Calu3 (cell line): ENCODE measurements at regions not wholly inside any gene's neighbourhood (a gene's known extent, or its start where the extent isn't known, plus 50 kb on each side); places are given as distances from the start of the nearest gene placed in this dataset.

Experiments
- BruUV-seq: library from RNA; stranded (reverse); fragments of 400-500 nt; replicated peaks from 2 replicates; lab custom pipeline; 2021; lab: Mats Ljungman, UMichigan
- CTCF ChIA-PET: fragments of 300-600 bp; sonication (Branson Sonifier 250); formaldehyde crosslinking; loops from one replicate; lab custom pipeline; 2022; ENCODE audit warnings: antibody characterized with exemption; lab: Charles Lee
- DNase-seq: peaks from one replicate; pipeline ENCODE4 v3.0.0; 2022
- H3K27ac Mint-ChIP-seq: one replicate; pipeline ENCODE4 v1.8.0; 2022; ENCODE audit warnings: mixed read lengths; ENCODE audit not compliant: unreplicated experiment
- H3K27me3 Mint-ChIP-seq: one replicate; pipeline ENCODE4 v1.8.0; 2022; ENCODE audit warnings: mixed read lengths; ENCODE audit not compliant: unreplicated experiment
- H3K36me3 Mint-ChIP-seq: one replicate; pipeline ENCODE4 v1.8.0; 2022; ENCODE audit warnings: mild to moderate bottlenecking, moderate library complexity, mixed read lengths; ENCODE audit not compliant: insufficient read depth, unreplicated experiment
- H3K4me1 Mint-ChIP-seq: one replicate; pipeline ENCODE4 v1.8.0; 2022; ENCODE audit warnings: mild to moderate bottlenecking, low read depth, mixed read lengths; ENCODE audit not compliant: unreplicated experiment
- H3K4me3 Mint-ChIP-seq: one replicate; pipeline ENCODE4 v1.8.0; 2022; ENCODE audit warnings: mild to moderate bottlenecking, low read depth, moderate library complexity, mixed read lengths; ENCODE audit not compliant: unreplicated experiment
- H3K9me3 Mint-ChIP-seq: one replicate; pipeline ENCODE4 v1.8.0; 2022; ENCODE audit warnings: low read depth, mixed read lengths; ENCODE audit not compliant: unreplicated experiment
- intact Hi-C: fragments of 100-400 bp; cut with micrococcal nuclease; formaldehyde crosslinking; loops from one replicate; pipeline ENCODE4 v1.10.0; 2022; ENCODE audit not compliant: unreplicated experiment
- TF ChIP-seq, protein P1 (sequence below): fragments of 200-600 bp; IDR thresholded peaks from one replicate; pipeline ENCODE4 v1.8.0; 2022; ENCODE audit warnings: antibody characterized with exemption; ENCODE audit not compliant: unreplicated experiment

DNA sequence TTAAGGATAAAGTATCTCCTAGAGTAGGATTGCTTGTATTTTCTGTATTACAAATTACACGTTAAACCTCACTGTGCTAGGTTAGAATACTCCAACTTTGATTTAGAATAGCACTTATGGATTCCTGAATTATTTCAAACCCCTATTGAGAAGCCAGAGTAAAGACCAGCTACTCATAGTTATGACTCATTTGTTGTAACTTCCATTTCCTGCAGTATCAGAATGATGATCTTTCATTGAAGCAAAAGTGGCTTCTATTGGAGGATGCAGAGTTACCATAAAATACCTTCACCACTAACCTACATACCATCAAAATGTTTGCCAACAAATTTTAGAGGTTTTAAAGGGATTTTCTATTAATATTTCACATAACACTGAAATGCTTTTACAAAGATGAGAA, 1322.7 kb upstream of the ALCAM start:
- Mint-ChIP-seq H3K36me3 (no peaks in the 10 kb centered on the region), H3K4me3 (no peak overlapping the region), H3K27me3 (no peaks in the 10 kb centered on the region), H3K4me1 (no peaks in the 10 kb centered on the region), H3K27ac (no peak overlapping the region), H3K9me3 (peaks cover 2% of the 10 kb centered on the region)
- TF ChIP-seq, protein P1, sequence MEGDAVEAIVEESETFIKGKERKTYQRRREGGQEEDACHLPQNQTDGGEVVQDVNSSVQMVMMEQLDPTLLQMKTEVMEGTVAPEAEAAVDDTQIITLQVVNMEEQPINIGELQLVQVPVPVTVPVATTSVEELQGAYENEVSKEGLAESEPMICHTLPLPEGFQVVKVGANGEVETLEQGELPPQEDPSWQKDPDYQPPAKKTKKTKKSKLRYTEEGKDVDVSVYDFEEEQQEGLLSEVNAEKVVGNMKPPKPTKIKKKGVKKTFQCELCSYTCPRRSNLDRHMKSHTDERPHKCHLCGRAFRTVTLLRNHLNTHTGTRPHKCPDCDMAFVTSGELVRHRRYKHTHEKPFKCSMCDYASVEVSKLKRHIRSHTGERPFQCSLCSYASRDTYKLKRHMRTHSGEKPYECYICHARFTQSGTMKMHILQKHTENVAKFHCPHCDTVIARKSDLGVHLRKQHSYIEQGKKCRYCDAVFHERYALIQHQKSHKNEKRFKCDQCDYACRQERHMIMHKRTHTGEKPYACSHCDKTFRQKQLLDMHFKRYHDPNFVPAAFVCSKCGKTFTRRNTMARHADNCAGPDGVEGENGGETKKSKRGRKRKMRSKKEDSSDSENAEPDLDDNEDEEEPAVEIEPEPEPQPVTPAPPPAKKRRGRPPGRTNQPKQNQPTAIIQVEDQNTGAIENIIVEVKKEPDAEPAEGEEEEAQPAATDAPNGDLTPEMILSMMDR: no peak
- no TSS peak for BruUV-seq
- DNase-seq: no peak
- CTCF ChIA-PET: no interaction called here
- intact Hi-C loops: no loop called here

DNA sequence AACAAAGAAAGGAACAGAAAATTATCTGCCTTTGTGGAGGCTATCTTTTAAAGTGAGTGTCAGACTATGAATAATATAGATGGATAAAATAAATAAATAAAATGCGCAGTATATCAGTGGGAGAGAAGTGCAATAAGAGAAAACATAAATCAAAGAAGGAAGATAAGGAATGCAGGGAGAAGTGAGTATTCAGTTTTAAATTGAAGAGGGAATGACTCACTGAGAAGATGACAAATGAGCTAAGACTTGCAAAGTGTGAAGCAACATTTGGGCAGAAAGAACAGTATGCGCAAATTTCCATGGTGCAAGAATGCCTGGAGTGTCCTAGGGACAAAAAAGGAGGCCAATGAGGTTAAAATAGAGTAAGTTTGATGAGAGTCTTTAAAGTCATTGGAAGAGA, 1300.1 kb upstream of the ALCAM start:
- intact Hi-C loops: no loop called here
- CTCF ChIA-PET: no interaction called here
- Mint-ChIP-seq H3K36me3 (peaks cover 6% of the 10 kb centered on the region), H3K4me1 (peaks cover 24% of the 10 kb centered on the region), H3K27ac (no peak overlapping the region), H3K9me3 (no peaks in the 10 kb centered on the region), H3K4me3 (no peak overlapping the region), H3K27me3 (no peaks in the 10 kb centered on the region)
- BruUV-seq: no TSS peak
- TF ChIP-seq, protein P1: no peak
- DNase-seq: no peak

DNA sequence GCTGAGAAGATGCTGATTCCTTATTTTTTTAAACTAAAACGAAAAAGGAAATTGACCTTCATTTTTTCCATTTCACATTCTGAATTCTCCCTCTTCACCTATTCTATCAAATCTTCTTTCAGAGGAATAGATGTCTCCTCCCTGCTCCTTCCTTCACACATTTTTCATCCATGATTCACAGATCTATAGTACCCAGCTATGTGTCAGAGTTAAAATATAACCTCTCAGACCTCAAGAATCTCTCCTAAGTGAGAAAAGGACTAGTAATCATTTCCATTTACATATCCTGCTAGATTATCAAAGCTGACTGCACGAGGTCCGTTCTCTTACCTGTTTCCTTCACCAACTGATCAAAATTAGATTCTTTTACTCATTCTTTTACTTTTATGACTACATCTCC, 1297.6 kb upstream of the ALCAM start:
- DNase-seq: no peak
- no TSS peak for BruUV-seq
- Mint-ChIP-seq H3K4me1 (peaks cover 24% of the 10 kb centered on the region), H3K36me3 (peaks cover 6% of the 10 kb centered on the region), H3K27ac (no peak overlapping the region), H3K9me3 (no peaks in the 10 kb centered on the region), H3K4me3 (no peak overlapping the region), H3K27me3 (no peaks in the 10 kb centered on the region)
- CTCF ChIA-PET: no interaction called here
- TF ChIP-seq, protein P1: no peak
- intact Hi-C loops: no loop called here

- no TSS peak for BruUV-seq
- Mint-ChIP-seq H3K27ac (no peak overlapping the region), H3K27me3 (no peaks in the 10 kb centered on the region), H3K4me3 (no peak overlapping the region), H3K9me3 (no peaks in the 10 kb centered on the region), H3K4me1 (peaks cover 24% of the 10 kb centered on the region), H3K36me3 (peaks cover 6% of the 10 kb centered on the region)
- TF ChIP-seq, protein P1: no peak
- no peak for DNase-seq
- CTCF ChIA-PET: no interaction called here
- intact Hi-C loops: no loop called here
Measured at GRCh38 chr3:104070906-104071305, 1295.8 kb upstream of the ALCAM start.
